Kidney (tissue), 13 donors: ENCODE measurements at regions not wholly inside any gene's neighbourhood (a gene's known extent, or its start where the extent isn't known, plus 50 kb on each side); places are given as distances from the start of the nearest gene placed in this dataset.

ENCODE experiments used
- DNase-seq, 5 donors: peaks; one replicate each; pipeline ENCODE4 v3.0.0-alpha.2; 2013 to 2020
- FAIRE-seq: peaks from 2 replicates; lab custom pipeline; 2012; peaks lifted over from hg19 to GRCh38; lab: Jason Lieb, UNC
- H3K27ac ChIP-seq, 2 donors: one replicate each; pipeline ENCODE4 v1.7.0; 2013; ENCODE audit warnings: low read depth in 2 of 2, low read length in 2 of 2, inconsistent platforms in 1 of 2
- H3K27me3 ChIP-seq: one replicate; pipeline ENCODE4 v1.7.1; 2013; ENCODE audit warnings: low read length, inconsistent platforms; ENCODE audit not compliant: control insufficient read depth, insufficient read depth
- H3K36me3 ChIP-seq, 3 donors: one replicate each; pipeline versions ENCODE4 v1.7.0 to v1.7.1; 2013; ENCODE audit warnings: low read length in 3 of 3, control low read depth in 1 of 3, inconsistent platforms in 1 of 3; ENCODE audit not compliant: insufficient read depth in 3 of 3, control insufficient read depth in 2 of 3
- H3K4me1 ChIP-seq, 3 donors: one replicate each; pipeline versions ENCODE4 v1.7.0 to v1.7.1; 2013; ENCODE audit warnings: low read length in 3 of 3, inconsistent platforms in 1 of 3, low read depth in 1 of 3; ENCODE audit not compliant: control insufficient read depth in 2 of 3, insufficient read depth in 2 of 3
- H3K4me3 ChIP-seq, 3 donors: one replicate each; pipeline versions ENCODE4 v1.7.0 to v1.8.1; 2013; ENCODE audit warnings: low read length in 3 of 3, control low read depth in 1 of 3, inconsistent platforms in 1 of 3
- H3K9ac ChIP-seq, 3 donors: one replicate each; pipeline versions ENCODE4 v1.7.0 to v1.7.1; 2013; ENCODE audit warnings: low read length in 3 of 3, control low read depth in 1 of 3, inconsistent platforms in 1 of 3
- H3K9me3 ChIP-seq, 3 donors: one replicate each; pipeline versions ENCODE4 v1.7.0 to v1.7.1; 2013; ENCODE audit warnings: low read length in 3 of 3, control low read depth in 1 of 3, inconsistent platforms in 1 of 3; ENCODE audit not compliant: control insufficient read depth in 2 of 3, insufficient read depth in 1 of 3
- intact Hi-C: fragments of 100-400 bp; cut with DNase I; formaldehyde crosslinking; loops from one replicate; pipeline ENCODE4 v1.11.1; 2022
- TF ChIP-seq, protein P1 (sequence below): IDR thresholded peaks from 3 replicates; pipeline ENCODE4 v1.5.1; 2012; ENCODE audit warnings: mild to moderate bottlenecking, moderate library complexity, borderline replicate concordance; ENCODE audit not compliant: insufficient read depth; ENCODE audit errors: extremely low read depth
- donor health status: control.
- donor health status: control.
- donor health status: control.
- donor health status: control.
- donor health status: control.
- donor health status: DM: yes; HTN: yes; CAD: no.
- donor health status: Normal renal cell carcinoma (clear cell type).

GRCh38 chrY:8541306-8541705, 796.0 kb upstream of the TSPY4 start:
- H3K4me3 ChIP-seq, result no peak overlapping the region
- FAIRE-seq (no peak), DNase-seq (no peak)
- H3K9ac ChIP-seq, result no peak overlapping the region
- TF ChIP-seq, protein P1, sequence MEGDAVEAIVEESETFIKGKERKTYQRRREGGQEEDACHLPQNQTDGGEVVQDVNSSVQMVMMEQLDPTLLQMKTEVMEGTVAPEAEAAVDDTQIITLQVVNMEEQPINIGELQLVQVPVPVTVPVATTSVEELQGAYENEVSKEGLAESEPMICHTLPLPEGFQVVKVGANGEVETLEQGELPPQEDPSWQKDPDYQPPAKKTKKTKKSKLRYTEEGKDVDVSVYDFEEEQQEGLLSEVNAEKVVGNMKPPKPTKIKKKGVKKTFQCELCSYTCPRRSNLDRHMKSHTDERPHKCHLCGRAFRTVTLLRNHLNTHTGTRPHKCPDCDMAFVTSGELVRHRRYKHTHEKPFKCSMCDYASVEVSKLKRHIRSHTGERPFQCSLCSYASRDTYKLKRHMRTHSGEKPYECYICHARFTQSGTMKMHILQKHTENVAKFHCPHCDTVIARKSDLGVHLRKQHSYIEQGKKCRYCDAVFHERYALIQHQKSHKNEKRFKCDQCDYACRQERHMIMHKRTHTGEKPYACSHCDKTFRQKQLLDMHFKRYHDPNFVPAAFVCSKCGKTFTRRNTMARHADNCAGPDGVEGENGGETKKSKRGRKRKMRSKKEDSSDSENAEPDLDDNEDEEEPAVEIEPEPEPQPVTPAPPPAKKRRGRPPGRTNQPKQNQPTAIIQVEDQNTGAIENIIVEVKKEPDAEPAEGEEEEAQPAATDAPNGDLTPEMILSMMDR, result no peak
- H3K27me3 ChIP-seq, result no peaks in the 10 kb centered on the region
- H3K36me3 ChIP-seq, result no peaks in the 10 kb centered on the region
- H3K27ac ChIP-seq, result no peak overlapping the region
- no peaks in the 10 kb centered on the region for H3K4me1 ChIP-seq
- no peaks in the 10 kb centered on the region for H3K9me3 ChIP-seq
- intact Hi-C loops, result no loop called here

GRCh38 chrY:8544715-8545114, 792.5 kb upstream of the TSPY4 start:
- H3K9ac ChIP-seq, result no peak overlapping the region
- H3K27me3 ChIP-seq, result no peaks in the 10 kb centered on the region
- intact Hi-C loops, result no loop called here
- FAIRE-seq, result no peak
- TF ChIP-seq, protein P1, result no peak
- no peak overlapping the region for H3K27ac ChIP-seq
- H3K4me1 ChIP-seq, result no peaks in the 10 kb centered on the region
- H3K9me3 ChIP-seq, result no peaks in the 10 kb centered on the region
- no peak for DNase-seq
- no peaks in the 10 kb centered on the region for H3K36me3 ChIP-seq
- H3K4me3 ChIP-seq, result no peak overlapping the region

GRCh38 chrY:8547931-8548330, 789.3 kb upstream of the TSPY4 start:
- intact Hi-C loops, result no loop called here
- DNase-seq, result no peak
- Histone ChIP-seq H3K4me1 (no peaks in the 10 kb centered on the region), H3K27me3 (no peaks in the 10 kb centered on the region), H3K9me3 (no peaks in the 10 kb centered on the region), H3K4me3 (no peak overlapping the region), H3K27ac (no peak overlapping the region), H3K36me3 (no peaks in the 10 kb centered on the region), H3K9ac (no peak overlapping the region)
- TF ChIP-seq, protein P1, result no peak
- no peak for FAIRE-seq

GRCh38 chrY:8551323-8551722, 785.9 kb upstream of the TSPY4 start:
- H3K27ac ChIP-seq, result no peak overlapping the region
- TF ChIP-seq, protein P1, result no peak
- H3K4me1 ChIP-seq, result no peaks in the 10 kb centered on the region
- no peak for FAIRE-seq
- H3K9ac ChIP-seq, result no peak overlapping the region
- H3K4me3 ChIP-seq, result no peak overlapping the region
- no peaks in the 10 kb centered on the region for H3K27me3 ChIP-seq
- no peak for DNase-seq
- no peaks in the 10 kb centered on the region for H3K9me3 ChIP-seq
- intact Hi-C loops, result no loop called here
- H3K36me3 ChIP-seq, result no peaks in the 10 kb centered on the region
